IMR-90 (cell line): ENCODE measurements at regions not wholly inside any gene's neighbourhood (a gene's known extent, or its start where the extent isn't known, plus 50 kb on each side); places are given as distances from the start of the nearest gene placed in this dataset.

ENCODE experiments used
- CTCF ChIP-seq: conservative IDR thresholded peaks from 2 replicates; pipeline ENCODE4 v1.5.1; 2012; ENCODE audit warnings: mild to moderate bottlenecking, low read depth, low read length, improper control_type of control experiment
- NFE2L2 ChIP-seq: fragments of 150-350 bp; IDR thresholded peaks from 2 replicates; pipeline ENCODE4 v1.6.1; 2016; ENCODE audit warnings: low read depth, mild to moderate bottlenecking, low read length
- RFX5 ChIP-seq: IDR thresholded peaks from 2 replicates; pipeline ENCODE4 v1.8.0; 2012; ENCODE audit warnings: low read depth, mild to moderate bottlenecking, low read length, moderate library complexity

DNA sequence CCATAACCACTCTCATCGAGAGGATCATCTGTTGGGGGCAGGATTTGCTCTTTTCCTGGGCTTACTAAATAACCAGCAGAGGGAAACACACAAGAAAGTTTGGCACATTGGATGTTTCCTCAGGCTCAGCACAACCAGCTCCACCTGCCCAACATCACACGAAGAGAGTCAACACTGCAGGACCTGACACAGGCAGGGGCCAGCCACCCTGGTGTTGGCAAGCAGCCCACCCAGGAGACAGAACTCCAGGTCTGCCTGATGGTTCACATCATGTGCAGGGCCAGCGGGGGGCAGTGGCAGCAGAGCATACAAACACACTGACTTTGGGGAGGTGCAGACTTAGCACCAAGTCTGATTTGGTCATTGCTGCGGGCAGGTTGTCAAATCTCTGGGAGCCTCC is 182.3 kb upstream of the GALNT2 start:
- TF ChIP-seq RFX5 (no peak), CTCF (no peak), NFE2L2 (no peak)
